ENCODE measurements at regions not wholly inside any gene's neighbourhood (a gene's known extent, or its start where the extent isn't known, plus 50 kb on each side); places are given as distances from the start of the nearest gene placed in this dataset.

DNA sequence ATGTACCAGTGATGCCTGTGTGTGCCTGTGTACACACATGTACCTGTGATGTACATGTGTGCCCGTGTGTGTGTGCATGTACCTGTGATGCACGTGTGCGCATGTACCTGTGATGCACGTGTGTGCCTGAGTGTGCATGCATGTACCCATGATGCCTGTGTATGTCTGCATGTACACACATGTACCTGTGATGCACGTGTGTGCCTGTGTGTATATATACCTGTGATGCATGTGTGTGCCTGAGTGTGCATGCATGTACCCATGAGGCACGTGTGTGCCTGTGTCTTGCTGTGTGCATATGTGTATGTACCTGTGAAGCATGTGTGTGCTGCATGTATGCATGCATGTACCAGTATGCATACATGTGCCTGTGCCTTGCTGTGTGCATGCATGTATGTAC, 419.0 kb downstream of the IRX2 start:
- TF ChIP-seq, protein P1, sequence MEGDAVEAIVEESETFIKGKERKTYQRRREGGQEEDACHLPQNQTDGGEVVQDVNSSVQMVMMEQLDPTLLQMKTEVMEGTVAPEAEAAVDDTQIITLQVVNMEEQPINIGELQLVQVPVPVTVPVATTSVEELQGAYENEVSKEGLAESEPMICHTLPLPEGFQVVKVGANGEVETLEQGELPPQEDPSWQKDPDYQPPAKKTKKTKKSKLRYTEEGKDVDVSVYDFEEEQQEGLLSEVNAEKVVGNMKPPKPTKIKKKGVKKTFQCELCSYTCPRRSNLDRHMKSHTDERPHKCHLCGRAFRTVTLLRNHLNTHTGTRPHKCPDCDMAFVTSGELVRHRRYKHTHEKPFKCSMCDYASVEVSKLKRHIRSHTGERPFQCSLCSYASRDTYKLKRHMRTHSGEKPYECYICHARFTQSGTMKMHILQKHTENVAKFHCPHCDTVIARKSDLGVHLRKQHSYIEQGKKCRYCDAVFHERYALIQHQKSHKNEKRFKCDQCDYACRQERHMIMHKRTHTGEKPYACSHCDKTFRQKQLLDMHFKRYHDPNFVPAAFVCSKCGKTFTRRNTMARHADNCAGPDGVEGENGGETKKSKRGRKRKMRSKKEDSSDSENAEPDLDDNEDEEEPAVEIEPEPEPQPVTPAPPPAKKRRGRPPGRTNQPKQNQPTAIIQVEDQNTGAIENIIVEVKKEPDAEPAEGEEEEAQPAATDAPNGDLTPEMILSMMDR (IDR thresholded peaks at IDR 0.05) = no peak
- TF ChIP-seq EZH2 (IDR thresholded peaks at IDR 0.05) = no peak
- TF ChIP-seq EZH2phosphoT487 (IDR thresholded peaks at IDR 0.05) = no peak

All from neural progenitor cell (in vitro differentiated cells).